Psoas muscle (tissue), 7 donors: ENCODE measurements at regions not wholly inside any gene's neighbourhood (a gene's known extent, or its start where the extent isn't known, plus 50 kb on each side); places are given as distances from the start of the nearest gene placed in this dataset.

ENCODE experiments used
- ATAC-seq, 4 donors: fragments of 200-7000 bp; cut with Tn5 transposase; one replicate each; pipeline ENCODE4 v1.9.1; 2020; ENCODE audit warnings: moderate library complexity in 3 of 4, mild to moderate bottlenecking in 2 of 4
- DNase-seq, 2 donors: peaks; one replicate each; pipeline ENCODE4 v3.0.0-alpha.2; 2020
- H3K27ac ChIP-seq: fragments of 200-600 bp; one replicate; pipeline ENCODE4 v1.8.0; 2022
- H3K27me3 ChIP-seq, 3 donors: fragments of 200-600 bp in 1 of 3; one replicate each; pipeline versions ENCODE4 v1.6.1 to v1.8.0; 2013 to 2022; ENCODE audit warnings: low read length in 2 of 3, mild to moderate bottlenecking in 2 of 3, moderate library complexity in 1 of 3; ENCODE audit not compliant: insufficient read depth in 3 of 3
- H3K36me3 ChIP-seq, 2 donors: fragments of 200-600 bp in 1 of 2; one replicate each; pipeline versions ENCODE4 v1.6.1 to v1.8.0; 2013 to 2022; ENCODE audit warnings: low read depth in 1 of 2, mild to moderate bottlenecking in 1 of 2, moderate library complexity in 1 of 2; ENCODE audit not compliant: insufficient read depth in 1 of 2
- H3K4me1 ChIP-seq: fragments of 200-600 bp; one replicate; pipeline ENCODE4 v1.8.0; 2022
- H3K4me3 ChIP-seq: fragments of 200-600 bp; one replicate; pipeline ENCODE4 v1.8.0; 2022; ENCODE audit warnings: mild to moderate bottlenecking
- H3K9me3 ChIP-seq: fragments of 200-600 bp; one replicate; pipeline ENCODE4 v1.8.0; 2022
- WGBS, 3 donors: extraction: QIAGEN DNeasy Blood & Tissue Kit; methylation state at CpG; one replicate each; pipeline versions ENCODE4 v1.1.6 to v1.1.7; 2013; 5-methylcytosine and 5-hydroxymethylcytosine counted together
- intact Hi-C, 2 donors: fragments of 100-400 bp; cut with DNase I; formaldehyde crosslinking; loops; one replicate each; pipeline versions ENCODE4 v1.11.0 to v1.14.2; 2022
- TF ChIP-seq, protein P1 (sequence below): fragments of 200-600 bp; IDR thresholded peaks from one replicate; pipeline ENCODE4 v1.8.0; 2022; ENCODE audit warnings: antibody characterized with exemption
- donor health status: healthy with polysubstance abuse.
- donor health status: DM: no; HTN: no; CAD: no; lungs with moderate emphysema.
- donor health status: Bipolar disorder and iron deficiency.
- donor health status: healthy.
- donor health status: DM: yes; HTN: yes; CAD: no.
- donor health status: DM: no; HTN: no; CAD: no.
- donor health status: DM: yes; HTN: yes; CAD: no.

DNA sequence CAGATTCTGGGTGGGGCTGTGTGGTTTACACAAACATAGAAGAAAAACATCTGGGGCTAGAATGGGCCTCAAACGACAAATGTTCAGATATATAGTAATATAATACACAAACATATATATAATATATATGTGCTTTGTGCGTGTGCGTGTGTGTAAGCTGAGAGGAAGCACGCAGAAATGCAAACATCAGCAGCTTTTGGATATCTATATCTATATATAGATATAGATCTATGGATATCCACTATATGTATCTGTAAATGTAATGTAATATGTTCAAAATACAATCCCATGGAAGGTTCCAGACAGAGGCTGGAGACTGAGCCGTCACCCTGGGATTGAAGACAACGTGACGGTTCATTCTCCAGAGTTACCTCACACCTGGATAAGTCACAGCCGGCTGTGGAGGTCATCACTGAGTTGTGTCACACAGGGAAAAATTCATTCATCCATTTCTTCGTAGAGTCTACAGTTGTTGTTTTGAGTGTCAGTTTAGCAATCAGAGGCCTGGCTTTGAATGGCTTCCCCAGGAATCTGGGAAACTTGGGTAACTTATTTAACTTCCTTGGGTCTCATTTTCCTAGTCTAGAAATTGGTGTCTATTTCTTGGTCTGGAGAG lies 123.0 kb upstream of the CPEB4 start:
- peaks cover 40% of the 10 kb centered on the region for H3K4me1 ChIP-seq
- 71 to 87% (median 85%) methylated on average over 9 of the region's 9 CpGs for whole genome bisulfite sequencing, 3 donors
- H3K27me3 ChIP-seq: no peaks in the 10 kb centered on the region
- ATAC-seq (peak in 2 of 4 donors; percentile 22 to 23), DNase-seq (no peak)
- H3K27ac ChIP-seq: peak overlapping the region; percentile 86
- H3K4me3 ChIP-seq: no peak overlapping the region
- TF ChIP-seq, protein P1, sequence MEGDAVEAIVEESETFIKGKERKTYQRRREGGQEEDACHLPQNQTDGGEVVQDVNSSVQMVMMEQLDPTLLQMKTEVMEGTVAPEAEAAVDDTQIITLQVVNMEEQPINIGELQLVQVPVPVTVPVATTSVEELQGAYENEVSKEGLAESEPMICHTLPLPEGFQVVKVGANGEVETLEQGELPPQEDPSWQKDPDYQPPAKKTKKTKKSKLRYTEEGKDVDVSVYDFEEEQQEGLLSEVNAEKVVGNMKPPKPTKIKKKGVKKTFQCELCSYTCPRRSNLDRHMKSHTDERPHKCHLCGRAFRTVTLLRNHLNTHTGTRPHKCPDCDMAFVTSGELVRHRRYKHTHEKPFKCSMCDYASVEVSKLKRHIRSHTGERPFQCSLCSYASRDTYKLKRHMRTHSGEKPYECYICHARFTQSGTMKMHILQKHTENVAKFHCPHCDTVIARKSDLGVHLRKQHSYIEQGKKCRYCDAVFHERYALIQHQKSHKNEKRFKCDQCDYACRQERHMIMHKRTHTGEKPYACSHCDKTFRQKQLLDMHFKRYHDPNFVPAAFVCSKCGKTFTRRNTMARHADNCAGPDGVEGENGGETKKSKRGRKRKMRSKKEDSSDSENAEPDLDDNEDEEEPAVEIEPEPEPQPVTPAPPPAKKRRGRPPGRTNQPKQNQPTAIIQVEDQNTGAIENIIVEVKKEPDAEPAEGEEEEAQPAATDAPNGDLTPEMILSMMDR: no peak
- intact Hi-C loops: loop anchor here (5.0 to 10.0 kb wide), 2 partner anchors 72 to 310 kb away; no protein-coding TSS in a partner anchor
- H3K9me3 ChIP-seq: no peaks in the 10 kb centered on the region
- H3K36me3 ChIP-seq: no peaks in the 10 kb centered on the region

DNA sequence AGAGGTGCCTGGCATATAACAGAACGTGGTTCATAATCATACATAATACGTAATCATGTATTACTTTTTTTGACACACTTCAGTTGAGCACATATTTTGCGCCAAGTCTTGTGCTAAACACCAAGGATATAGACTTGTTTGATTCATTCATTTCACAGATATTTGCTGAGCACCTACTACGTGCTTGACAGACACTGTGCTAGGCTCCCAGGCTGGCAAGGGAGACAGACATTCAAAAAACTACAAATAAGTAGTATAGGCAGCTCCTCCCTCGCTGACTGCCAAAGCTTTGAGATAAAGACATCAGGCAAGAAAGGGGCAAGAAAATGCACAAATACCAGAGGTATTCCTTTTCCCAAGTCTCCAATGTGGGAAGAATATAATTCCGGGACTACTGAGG lies 122.5 kb upstream of the CPEB4 start:
- ATAC-seq: no peak
- TF ChIP-seq, protein P1: no peak
- Histone ChIP-seq H3K36me3 (no peaks in the 10 kb centered on the region), H3K4me1 (peaks cover 35% of the 10 kb centered on the region), H3K27me3 (no peaks in the 10 kb centered on the region), H3K4me3 (no peak overlapping the region), H3K9me3 (no peaks in the 10 kb centered on the region), H3K27ac (peak overlapping the region; percentile 86)
- WGBS, 3 donors: 76 to 94% (median 76%) methylated on average over 6 of the region's 6 CpGs
- DNase-seq: no peak
- intact Hi-C loops: loop anchor here (1.0 to 10.0 kb wide), 3 partner anchors 72 to 311 kb away; no protein-coding TSS in a partner anchor

DNA sequence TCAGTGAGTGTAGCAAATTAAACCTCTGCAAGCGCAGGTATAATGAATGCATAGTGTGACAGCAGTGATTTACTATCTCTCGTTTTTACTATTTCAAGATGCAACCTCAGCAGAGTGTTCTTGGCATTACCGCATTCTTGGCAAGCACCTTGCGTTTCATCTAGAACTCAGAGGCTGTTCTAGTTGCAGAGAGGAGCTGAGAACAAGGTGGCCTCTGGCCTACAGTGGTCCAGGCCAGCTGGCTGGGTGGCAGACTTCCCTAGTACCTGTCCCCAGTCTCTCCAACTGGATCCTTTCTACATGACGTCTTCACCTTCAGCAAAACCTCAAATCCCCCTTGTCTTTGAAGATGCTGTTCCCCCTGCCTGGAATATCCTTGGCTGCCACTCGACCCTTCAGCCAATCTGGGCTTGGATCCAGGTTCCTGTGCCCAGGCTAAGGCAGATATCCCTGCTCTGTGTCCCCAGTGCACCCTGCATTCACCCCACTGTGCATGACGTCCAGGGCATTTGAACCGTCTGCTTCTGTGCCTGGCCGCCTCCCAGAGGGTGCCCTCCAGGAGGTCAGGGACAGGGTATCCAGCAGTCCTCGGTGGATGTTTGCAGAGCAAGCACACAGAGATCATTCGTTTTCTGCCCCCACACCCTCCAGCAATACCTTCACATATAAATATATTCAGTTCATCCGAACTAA lies 120.4 kb upstream of the CPEB4 start:
- peak overlapping the region; percentile 86 for H3K27ac ChIP-seq
- no peak overlapping the region for H3K4me3 ChIP-seq
- H3K9me3 ChIP-seq: no peaks in the 10 kb centered on the region
- 20 to 38% (median 36%) methylated on average over 12 of the region's 12 CpGs for WGBS, 3 donors
- intact Hi-C loops: loop anchor here (5.0 to 10.0 kb wide), 2 partner anchors 70 to 313 kb away; no protein-coding TSS in a partner anchor
- peak; percentile 71 to 84 for DNase-seq
- H3K4me1 ChIP-seq: peaks cover 28% of the 10 kb centered on the region
- ATAC-seq: peak; percentile 67 to 74 (median 70)
- H3K36me3 ChIP-seq: no peaks in the 10 kb centered on the region
- TF ChIP-seq, protein P1: no peak
- no peaks in the 10 kb centered on the region for H3K27me3 ChIP-seq

DNA sequence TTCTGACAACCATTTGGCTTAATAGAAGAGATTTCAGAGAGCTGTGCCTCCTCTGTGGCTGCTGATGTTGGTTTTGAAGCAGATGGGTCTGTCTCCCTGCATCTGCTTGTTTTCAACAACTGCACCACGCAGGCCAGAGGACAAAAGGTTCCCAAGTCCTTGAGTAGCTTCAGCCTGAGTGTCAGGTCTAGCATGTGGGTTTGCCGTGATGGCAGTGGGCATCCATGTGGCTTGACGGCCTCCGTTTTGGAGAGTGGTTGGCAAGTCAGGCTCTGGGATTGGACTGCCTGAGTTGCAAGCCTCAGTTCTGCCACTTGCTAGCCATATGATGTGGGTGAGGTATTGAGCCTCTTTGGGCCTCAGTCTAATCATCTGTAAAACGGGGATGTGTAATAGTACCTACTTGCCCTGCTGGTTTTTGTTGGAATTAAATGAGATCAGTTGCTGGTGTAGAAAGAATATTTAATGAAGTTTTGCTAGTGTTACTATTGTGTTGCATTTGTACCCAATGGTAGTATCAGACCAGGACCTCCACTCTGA lies 119.8 kb upstream of the CPEB4 start:
- no peaks in the 10 kb centered on the region for H3K27me3 ChIP-seq
- no peaks in the 10 kb centered on the region for H3K9me3 ChIP-seq
- peaks cover 28% of the 10 kb centered on the region for H3K4me1 ChIP-seq
- 47 to 71% (median 62%) methylated on average over 5 of the region's 5 CpGs for WGBS, 3 donors
- no peak for DNase-seq
- peak overlapping the region; percentile 86 for H3K27ac ChIP-seq
- intact Hi-C loops: loop anchor here (5.0 to 10.0 kb wide), 2 partner anchors 69 to 314 kb away; no protein-coding TSS in a partner anchor
- H3K36me3 ChIP-seq: no peaks in the 10 kb centered on the region
- TF ChIP-seq, protein P1: no peak
- H3K4me3 ChIP-seq: no peak overlapping the region
- no peak for ATAC-seq
